Suprapubic skin (tissue), 4 donors: ENCODE measurements at regions not wholly inside any gene's neighbourhood (a gene's known extent, or its start where the extent isn't known, plus 50 kb on each side); places are given as distances from the start of the nearest gene placed in this dataset.
A peak's percentile ranks its signal among the peaks of the same experiment; 100 is the strongest.
"Not testable (repeated sequence)": the region's sequence is repeated elsewhere in the genome, so short reads cannot be mapped to it uniquely, and the experiment has no call there.

Source experiments
- DNase-seq, 2 donors: peaks; one replicate each; pipeline ENCODE4 v3.0.0-alpha.2; 2019; ENCODE audit warnings: low spot score in 2 of 2
- H3K27ac ChIP-seq: fragments of 200-600 bp; sonication (generic); one replicate; pipeline ENCODE4 v1.5.1; 2019
- H3K27me3 ChIP-seq: fragments of 200-600 bp; sonication (generic); one replicate; pipeline ENCODE4 v1.5.1; 2019
- H3K36me3 ChIP-seq: fragments of 200-600 bp; sonication (generic); one replicate; pipeline ENCODE4 v1.5.1; 2019
- H3K4me1 ChIP-seq: fragments of 200-600 bp; sonication (generic); one replicate; pipeline ENCODE4 v1.5.1; 2019
- H3K4me3 ChIP-seq: fragments of 200-600 bp; sonication (generic); one replicate; pipeline ENCODE4 v1.5.1; 2019; ENCODE audit warnings: mild to moderate bottlenecking
- H3K9me3 ChIP-seq: fragments of 200-600 bp; sonication (generic); one replicate; pipeline ENCODE4 v1.5.1; 2019
- EP300 ChIP-seq: sonication (generic); formaldehyde crosslinking; IDR thresholded peaks from one replicate; pipeline ENCODE4 v1.6.1; 2017; ENCODE audit warnings: antibody characterized with exemption
- POLR2A ChIP-seq, 2 donors: fragments of 450-650 bp; IDR thresholded peaks; one replicate each; pipeline ENCODE4 v1.6.1; 2017; ENCODE audit warnings: antibody characterized with exemption in 2 of 2, mild to moderate bottlenecking in 2 of 2, moderate library complexity in 2 of 2
- POLR2AphosphoS5 ChIP-seq, 3 donors: sonication (generic); formaldehyde crosslinking; IDR thresholded peaks; one replicate each; pipeline ENCODE4 v1.6.1; 2017; ENCODE audit warnings: antibody characterized with exemption in 3 of 3
- WGBS: methylation state at CpG from one replicate; pipeline ENCODE4 v1.1.5; 2018; 5-methylcytosine and 5-hydroxymethylcytosine counted together
- TF ChIP-seq, protein P1 (sequence below), 2 donors: fragments of 200-600 bp in 1 of 2; fragments of 450-650 bp in 1 of 2; sonication (generic) in 1 of 2; IDR thresholded peaks; one replicate each; pipeline ENCODE4 v1.5.1; 2016 to 2019; ENCODE audit warnings: antibody characterized with exemption in 2 of 2, mild to moderate bottlenecking in 1 of 2, moderate library complexity in 1 of 2

DNA sequence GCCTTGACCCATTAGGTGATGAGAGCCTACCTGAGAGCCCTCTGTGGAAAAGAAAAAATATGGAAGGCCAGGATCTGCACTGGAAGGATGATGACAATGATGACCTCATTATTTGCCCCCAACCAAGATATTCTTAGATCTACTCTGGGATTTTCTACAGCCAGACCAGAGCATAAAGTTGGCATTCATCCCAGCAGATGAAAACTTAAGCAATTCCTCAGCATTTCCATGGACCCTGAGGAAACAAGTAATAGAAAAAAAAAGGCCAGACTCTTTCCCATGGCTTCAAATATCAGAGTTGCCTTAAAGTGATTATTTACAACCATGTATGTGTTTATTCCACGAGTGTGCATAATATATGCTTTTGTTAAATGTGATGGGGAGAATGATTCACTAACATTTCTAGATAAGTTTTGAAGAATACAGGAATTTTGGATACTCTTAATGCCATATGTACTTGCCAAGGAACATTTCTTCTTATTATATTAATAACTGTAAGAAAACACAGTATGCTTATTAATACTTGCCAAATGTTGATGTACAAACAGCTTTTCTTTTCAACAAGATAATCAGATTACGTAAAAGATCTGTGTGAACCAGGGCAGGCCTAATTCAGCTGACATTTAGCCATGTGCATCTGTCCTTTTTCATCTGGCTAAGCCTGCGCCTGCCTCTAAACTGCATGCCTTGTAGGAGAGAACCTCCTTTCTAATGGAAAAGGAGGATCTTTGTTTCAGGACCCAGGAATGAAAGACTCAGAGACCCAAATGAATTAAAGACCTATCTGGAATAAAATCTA lies 94.8 kb downstream of the ARRDC3 start:
- Histone ChIP-seq H3K9me3 (no peaks in the 10 kb centered on the region), H3K4me1 (peaks cover 2% of the 10 kb centered on the region), H3K27me3 (no peaks in the 10 kb centered on the region), H3K27ac (no peak overlapping the region), H3K4me3 (no peak overlapping the region), H3K36me3 (no peaks in the 10 kb centered on the region)
- TF ChIP-seq POLR2AphosphoS5 (IDR thresholded peaks at IDR 0.05), result no peak
- no peak for TF ChIP-seq POLR2A (IDR thresholded peaks at IDR 0.05)
- TF ChIP-seq EP300, result no peak
- TF ChIP-seq, protein P1, sequence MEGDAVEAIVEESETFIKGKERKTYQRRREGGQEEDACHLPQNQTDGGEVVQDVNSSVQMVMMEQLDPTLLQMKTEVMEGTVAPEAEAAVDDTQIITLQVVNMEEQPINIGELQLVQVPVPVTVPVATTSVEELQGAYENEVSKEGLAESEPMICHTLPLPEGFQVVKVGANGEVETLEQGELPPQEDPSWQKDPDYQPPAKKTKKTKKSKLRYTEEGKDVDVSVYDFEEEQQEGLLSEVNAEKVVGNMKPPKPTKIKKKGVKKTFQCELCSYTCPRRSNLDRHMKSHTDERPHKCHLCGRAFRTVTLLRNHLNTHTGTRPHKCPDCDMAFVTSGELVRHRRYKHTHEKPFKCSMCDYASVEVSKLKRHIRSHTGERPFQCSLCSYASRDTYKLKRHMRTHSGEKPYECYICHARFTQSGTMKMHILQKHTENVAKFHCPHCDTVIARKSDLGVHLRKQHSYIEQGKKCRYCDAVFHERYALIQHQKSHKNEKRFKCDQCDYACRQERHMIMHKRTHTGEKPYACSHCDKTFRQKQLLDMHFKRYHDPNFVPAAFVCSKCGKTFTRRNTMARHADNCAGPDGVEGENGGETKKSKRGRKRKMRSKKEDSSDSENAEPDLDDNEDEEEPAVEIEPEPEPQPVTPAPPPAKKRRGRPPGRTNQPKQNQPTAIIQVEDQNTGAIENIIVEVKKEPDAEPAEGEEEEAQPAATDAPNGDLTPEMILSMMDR (IDR thresholded peaks at IDR 0.05), result no peak
- DNase-seq, result no peak
- 61% methylated on average over 3 of the region's 3 CpGs for WGBS

DNA sequence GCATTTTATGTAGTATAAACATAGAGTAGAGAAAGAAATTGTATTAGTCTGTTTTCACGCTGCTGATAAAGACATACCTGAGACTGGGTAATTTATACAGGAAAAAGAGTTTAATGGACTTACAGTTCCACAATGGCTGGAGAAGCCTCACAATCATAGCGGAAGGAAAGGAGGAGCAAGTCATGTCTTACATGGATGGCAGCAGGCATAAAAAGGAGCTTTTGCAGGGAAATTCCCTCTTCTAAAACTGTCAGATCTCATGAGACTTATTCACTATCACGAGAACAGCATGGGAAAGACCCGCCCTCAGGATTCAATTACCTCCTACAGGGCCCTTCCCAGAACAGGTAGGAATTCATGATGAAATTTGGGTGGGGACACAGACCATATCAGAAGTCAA lies 98.1 kb downstream of the ARRDC3 start:
- H3K36me3 ChIP-seq, H3K27ac ChIP-seq, DNase-seq, H3K9me3 ChIP-seq, H3K27me3 ChIP-seq, H3K4me3 ChIP-seq: not testable (repeated sequence)
- peaks cover 13% of the 10 kb centered on the region for H3K4me1 ChIP-seq
- WGBS, result 88% methylated on average over 4 of the region's 4 CpGs

DNA sequence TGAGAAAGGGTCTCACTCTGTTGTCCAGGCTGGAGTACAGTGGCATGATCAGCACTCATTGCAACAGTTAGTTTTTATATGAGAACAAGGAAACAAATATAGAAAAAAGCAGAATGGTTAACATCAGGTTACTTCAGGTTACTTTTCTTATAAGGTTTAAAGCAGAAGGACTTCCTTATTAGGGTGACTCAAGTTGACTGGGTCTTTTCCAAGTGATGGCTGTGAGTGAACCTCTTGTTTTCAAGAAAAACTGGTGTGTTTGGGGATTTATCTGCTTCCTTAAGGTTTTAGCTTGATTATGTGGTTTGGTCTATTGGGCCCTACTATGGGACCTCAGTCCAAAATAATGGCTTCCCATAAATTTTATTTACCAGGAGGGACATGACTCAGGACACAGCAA lies 99.2 kb downstream of the ARRDC3 start:
- Histone ChIP-seq H3K4me1 (peaks cover 21% of the 10 kb centered on the region), H3K27ac (no peak overlapping the region), H3K4me3 (no peak overlapping the region), H3K27me3 (no peaks in the 10 kb centered on the region), H3K9me3 (no peaks in the 10 kb centered on the region), H3K36me3 (no peaks in the 10 kb centered on the region)
- DNase-seq, result no peak
- no peak for TF ChIP-seq POLR2A (IDR thresholded peaks at IDR 0.05)
- no peak for TF ChIP-seq EP300

DNA sequence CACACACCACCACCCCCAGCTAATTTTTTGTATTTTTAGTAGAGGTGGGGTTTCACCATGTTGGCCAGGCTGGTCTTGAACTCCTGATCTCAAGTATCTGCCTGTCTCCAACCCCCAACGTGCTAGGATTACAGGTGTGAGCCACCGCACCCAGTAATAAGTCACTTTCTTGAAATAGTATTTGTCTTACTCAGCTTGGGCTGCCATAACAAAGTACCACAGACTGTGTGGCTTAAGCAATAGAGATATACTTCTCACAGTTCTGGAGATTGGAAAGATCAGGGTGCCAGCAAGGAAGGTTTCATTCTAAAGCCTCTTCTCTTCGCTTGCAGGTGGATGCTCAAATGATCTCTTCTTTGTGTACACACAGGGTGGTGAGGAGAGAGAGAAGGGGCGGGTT lies 99.8 kb downstream of the ARRDC3 start:
- H3K4me1 ChIP-seq, result peaks cover 21% of the 10 kb centered on the region
- H3K27me3 ChIP-seq, result no peaks in the 10 kb centered on the region
- H3K9me3 ChIP-seq, result no peaks in the 10 kb centered on the region
- WGBS, result 84% methylated on average over 4 of the region's 4 CpGs
- no peak overlapping the region for H3K27ac ChIP-seq
- H3K4me3 ChIP-seq, result no peak overlapping the region
- H3K36me3 ChIP-seq, result no peaks in the 10 kb centered on the region
- no peak for DNase-seq
- TF ChIP-seq POLR2A (IDR thresholded peaks at IDR 0.05), result no peak
- TF ChIP-seq POLR2AphosphoS5 (IDR thresholded peaks at IDR 0.05), result no peak
- TF ChIP-seq EP300, result no peak
- TF ChIP-seq, protein P1 (IDR thresholded peaks at IDR 0.05), result no peak

DNA sequence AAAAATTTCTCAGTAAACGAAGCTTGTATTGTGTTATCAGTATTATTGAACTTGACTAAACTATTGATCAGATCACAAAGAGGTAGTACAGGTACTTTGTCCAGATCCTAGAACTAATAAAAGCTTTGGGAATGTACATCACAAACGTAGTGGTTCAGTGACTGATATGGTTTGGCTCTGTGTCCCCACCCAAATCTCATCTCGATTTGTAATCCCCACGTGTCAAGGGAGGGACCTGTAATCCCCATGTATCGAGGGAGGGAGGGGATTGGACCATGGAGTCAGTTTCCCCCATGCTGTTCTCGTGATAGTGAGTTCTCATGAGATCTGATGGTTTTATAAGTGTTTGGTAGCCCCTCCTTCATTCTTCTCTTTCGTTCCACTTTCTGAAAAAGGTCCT lies 100.9 kb downstream of the ARRDC3 start:
- no peak overlapping the region for H3K4me3 ChIP-seq
- no peak for DNase-seq
- TF ChIP-seq, protein P1 (IDR thresholded peaks at IDR 0.05), result no peak
- no peak for TF ChIP-seq EP300
- TF ChIP-seq POLR2A (IDR thresholded peaks at IDR 0.05), result no peak
- TF ChIP-seq POLR2AphosphoS5 (IDR thresholded peaks at IDR 0.05), result no peak
- WGBS, result 88% methylated on average over 7 of the region's 7 CpGs
- H3K27ac ChIP-seq, result no peak overlapping the region
- H3K9me3 ChIP-seq, result no peaks in the 10 kb centered on the region
- no peaks in the 10 kb centered on the region for H3K27me3 ChIP-seq
- H3K4me1 ChIP-seq, result peaks cover 19% of the 10 kb centered on the region
- no peaks in the 10 kb centered on the region for H3K36me3 ChIP-seq

DNA sequence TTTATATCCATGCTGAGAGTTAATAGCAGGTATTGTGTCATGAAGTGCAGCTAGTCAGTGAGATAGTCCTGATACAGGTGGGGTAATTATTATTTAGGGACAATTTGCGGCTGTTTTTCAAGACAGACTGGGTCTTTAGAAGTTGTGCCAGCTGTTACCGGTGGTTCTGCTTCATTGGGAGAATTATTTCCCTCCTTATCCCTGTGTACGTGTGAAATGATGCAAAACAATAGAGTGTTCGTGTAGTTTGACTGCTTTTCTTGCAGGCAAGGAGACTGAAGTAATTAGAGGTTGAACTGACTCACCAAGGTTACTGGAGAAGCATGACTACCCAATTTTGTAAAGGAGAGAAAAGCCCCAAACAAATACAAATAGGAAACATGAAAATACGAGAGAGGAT lies 101.7 kb downstream of the ARRDC3 start:
- no peaks in the 10 kb centered on the region for H3K9me3 ChIP-seq
- H3K4me1 ChIP-seq, result peaks cover 19% of the 10 kb centered on the region
- H3K27ac ChIP-seq, result peak overlapping the region; percentile 89
- H3K27me3 ChIP-seq, result no peaks in the 10 kb centered on the region
- TF ChIP-seq POLR2A (IDR thresholded peaks at IDR 0.05) (no peak), EP300 (no peak), POLR2AphosphoS5 (IDR thresholded peaks at IDR 0.05) (no peak)
- TF ChIP-seq, protein P1 (IDR thresholded peaks at IDR 0.05), result no peak
- no peak for DNase-seq
- no peak overlapping the region for H3K4me3 ChIP-seq
- no peaks in the 10 kb centered on the region for H3K36me3 ChIP-seq
- WGBS, result 29% methylated on average over 5 of the region's 5 CpGs
